Esophagus squamous epithelium (tissue), 4 donors: ENCODE measurements at regions not wholly inside any gene's neighbourhood (a gene's known extent, or its start where the extent isn't known, plus 50 kb on each side); places are given as distances from the start of the nearest gene placed in this dataset.

Source experiments
- POLR2A ChIP-seq, 4 donors: fragments of 450-650 bp; IDR thresholded peaks; one replicate each; pipeline ENCODE4 v1.6.1; 2017; ENCODE audit warnings: antibody characterized with exemption in 4 of 4, mild to moderate bottlenecking in 4 of 4, moderate library complexity in 3 of 4
- TF ChIP-seq, protein P1 (sequence below), 6 experiments: fragments of 450-650 bp in 4 of 6; fragments of 200-600 bp in 2 of 6; sonication (generic) in 2 of 6; IDR thresholded peaks; one replicate each; pipeline ENCODE4 v1.5.1; 2016 to 2019; ENCODE audit warnings: antibody characterized with exemption in 6 of 6, mild to moderate bottlenecking in 4 of 6, moderate library complexity in 4 of 6

DNA sequence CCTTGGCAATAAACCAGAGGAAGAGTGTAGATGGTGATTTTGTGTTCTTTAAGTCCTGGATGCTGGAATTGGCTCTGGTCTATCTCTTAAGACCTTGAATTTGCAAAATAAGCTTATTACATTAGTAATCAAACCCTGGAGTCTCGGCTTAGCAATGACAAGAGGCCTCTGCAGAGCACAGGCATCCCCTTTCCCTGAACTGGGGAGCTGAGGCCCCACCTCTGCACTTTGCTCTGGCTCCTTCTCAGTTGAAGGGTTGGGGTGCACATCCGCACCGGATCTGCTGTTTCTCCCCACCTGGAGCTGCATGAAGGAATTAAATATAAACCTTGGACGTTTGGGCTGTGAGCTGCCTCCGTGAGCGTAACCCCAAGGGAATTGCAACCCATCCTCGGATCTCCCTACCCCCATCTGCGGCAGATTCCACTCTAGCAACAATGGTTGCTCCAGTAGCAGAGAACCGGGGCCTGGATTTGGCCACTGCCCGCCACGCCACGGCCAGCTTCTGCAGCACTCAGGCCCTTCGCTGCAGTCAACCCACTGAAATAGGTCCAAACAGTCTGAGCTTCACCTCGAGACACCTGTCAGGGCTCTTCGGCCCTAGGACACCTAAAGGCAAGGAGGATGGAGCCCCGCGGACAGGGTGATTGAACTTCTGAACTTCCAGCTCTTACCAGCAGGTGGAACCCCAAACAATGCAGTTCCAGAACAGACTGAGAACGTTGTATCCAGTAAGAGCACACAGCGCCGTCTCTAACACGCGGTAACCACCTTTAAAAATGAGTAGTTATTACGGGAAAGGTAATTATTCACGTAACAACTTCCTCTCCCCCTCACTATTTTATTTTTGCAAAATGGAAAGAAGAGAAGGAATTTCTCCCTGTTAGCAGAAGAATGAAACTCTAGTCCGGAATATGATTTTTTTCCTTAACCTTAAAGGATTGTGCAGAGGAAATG, 54.8 kb upstream of the CAPRIN1 start:
- TF ChIP-seq POLR2A (IDR thresholded peaks at IDR 0.05) = no peak
- TF ChIP-seq, protein P1, sequence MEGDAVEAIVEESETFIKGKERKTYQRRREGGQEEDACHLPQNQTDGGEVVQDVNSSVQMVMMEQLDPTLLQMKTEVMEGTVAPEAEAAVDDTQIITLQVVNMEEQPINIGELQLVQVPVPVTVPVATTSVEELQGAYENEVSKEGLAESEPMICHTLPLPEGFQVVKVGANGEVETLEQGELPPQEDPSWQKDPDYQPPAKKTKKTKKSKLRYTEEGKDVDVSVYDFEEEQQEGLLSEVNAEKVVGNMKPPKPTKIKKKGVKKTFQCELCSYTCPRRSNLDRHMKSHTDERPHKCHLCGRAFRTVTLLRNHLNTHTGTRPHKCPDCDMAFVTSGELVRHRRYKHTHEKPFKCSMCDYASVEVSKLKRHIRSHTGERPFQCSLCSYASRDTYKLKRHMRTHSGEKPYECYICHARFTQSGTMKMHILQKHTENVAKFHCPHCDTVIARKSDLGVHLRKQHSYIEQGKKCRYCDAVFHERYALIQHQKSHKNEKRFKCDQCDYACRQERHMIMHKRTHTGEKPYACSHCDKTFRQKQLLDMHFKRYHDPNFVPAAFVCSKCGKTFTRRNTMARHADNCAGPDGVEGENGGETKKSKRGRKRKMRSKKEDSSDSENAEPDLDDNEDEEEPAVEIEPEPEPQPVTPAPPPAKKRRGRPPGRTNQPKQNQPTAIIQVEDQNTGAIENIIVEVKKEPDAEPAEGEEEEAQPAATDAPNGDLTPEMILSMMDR (IDR thresholded peaks at IDR 0.05) = peak; percentile 57 to 88 (median 84)
